ENCODE measurements at regions not wholly inside any gene's neighbourhood (a gene's known extent, or its start where the extent isn't known, plus 50 kb on each side); places are given as distances from the start of the nearest gene placed in this dataset.

DNA sequence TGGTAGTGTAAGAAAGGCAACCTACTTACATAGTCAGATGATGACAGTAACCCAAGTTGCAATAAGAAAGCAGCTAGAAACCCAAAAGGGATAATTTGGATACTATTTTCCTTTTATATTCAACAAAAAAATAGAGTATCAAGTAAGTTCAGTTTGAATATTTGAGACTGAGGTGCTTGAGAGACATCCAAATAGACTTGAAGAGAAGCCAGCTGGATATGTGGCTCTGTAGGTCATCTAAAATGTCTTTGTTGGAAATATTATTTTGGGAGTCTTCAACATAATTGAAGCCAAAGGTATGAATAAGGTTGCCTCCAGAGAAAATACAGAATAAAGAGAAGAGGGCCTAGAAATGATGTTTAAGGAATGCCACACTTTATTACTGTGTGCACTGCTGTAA lies 438.2 kb upstream of the DIAPH2 start:
- no peak for DNase-seq
